ENCODE measurements at regions not wholly inside any gene's neighbourhood (a gene's known extent, or its start where the extent isn't known, plus 50 kb on each side); places are given as distances from the start of the nearest gene placed in this dataset.

GRCh38 chr10:80878330-80878729, 340.6 kb downstream of the SH2D4B start:
- Histone ChIP-seq H2BK15ac (ENCODE audit: low read depth, low read length) (no peak overlapping the region), H3K4me2 (ENCODE audit: low read depth, low read length) (no peak overlapping the region), H3K23ac (ENCODE audit: low read depth, low read length) (no peak overlapping the region), H3K4me1 (ENCODE audit: control insufficient read depth, insufficient read depth, low read length) (no peaks in the 10 kb centered on the region), H2BK120ac (ENCODE audit: low read depth, low read length) (no peak overlapping the region), H4K8ac (ENCODE audit: low read depth in 2 of 2, low read length in 2 of 2) (no peak overlapping the region), H3K18ac (ENCODE audit: low read depth, low read length) (no peak overlapping the region), H4K5ac (ENCODE audit: low read depth, low read length) (no peak overlapping the region), H3K79me1 (ENCODE audit: low read depth in 1 of 2, low read length in 2 of 2) (no peaks in the 10 kb centered on the region), H2AFZ (replicated peaks; ENCODE audit: low read length, poor library complexity) (no peak overlapping the region), H2BK5ac (ENCODE audit: low read depth, low read length, poor library complexity, severe bottlenecking) (no peak overlapping the region), H2AK9ac (replicated peaks; ENCODE audit: low read depth, low read length, poor library complexity) (no peak overlapping the region), H3K9me3 (ENCODE audit: control insufficient read depth, insufficient read depth, low read length) (peaks cover 2% of the 10 kb centered on the region; the same call in 1 of the 2 replicates), H3K9me1 (ENCODE audit: insufficient read depth, low read length) (no peaks in the 10 kb centered on the region), H3K27ac (ENCODE audit: insufficient read depth, low read length) (no peak overlapping the region), H2AK5ac (ENCODE audit: low read depth, low read length) (no peak overlapping the region), H2BK20ac (ENCODE audit: low read depth, low read length) (no peak overlapping the region), H3K4me3 (ENCODE audit: insufficient read depth, low read depth, low read length) (no peak overlapping the region), H3K14ac (replicated peaks; ENCODE audit: low read depth, low read length) (no peak overlapping the region), H3K9ac (ENCODE audit: low read depth, low read length) (no peak overlapping the region), H3K56ac (ENCODE audit: extremely low read depth, insufficient read depth, low read length) (no peak overlapping the region), H3K27me3 (ENCODE audit: control insufficient read depth, insufficient read depth, low read length) (no peaks in the 10 kb centered on the region), H3K4ac (ENCODE audit: low read depth, low read length) (no peak overlapping the region), H4K91ac (ENCODE audit: insufficient read depth, low read depth, low read length) (no peak overlapping the region), H4K20me1 (ENCODE audit: insufficient read depth, low read length) (no peaks in the 10 kb centered on the region), H3K36me3 (ENCODE audit: control insufficient read depth, insufficient read depth, low read length) (no peaks in the 10 kb centered on the region)
- in situ Hi-C loops (cut with MboI; ENCODE audit: low sequenced_read_pairs): no loop called here
- no CpG with 5 or more reads among the region's 1 CpG for WGBS, 2 experiments (ENCODE audit: extremely low coverage in 2 of 2, insufficient read length in 1 of 2)
- ChIA-PET CTCF (no interaction called here), POLR2A (ENCODE audit: unreplicated experiment) (no interaction called here)
- TF ChIP-seq CHD1 (IDR thresholded peaks at IDR 0.05; ENCODE audit: low read depth, low read length) (no peak), RFX5 (IDR thresholded peaks at IDR 0.05; ENCODE audit: low read depth, low read length) (no peak), MAZ (IDR thresholded peaks at IDR 0.05; ENCODE audit: borderline replicate concordance, low read depth, low read length) (no peak), USF2 (IDR thresholded peaks at IDR 0.05; ENCODE audit: low read depth, low read length) (no peak), CTCF (conservative IDR thresholded peaks at IDR 0.05; ENCODE audit: low read depth, low read length) (no peak), ELK1 (IDR thresholded peaks at IDR 0.05; ENCODE audit: borderline replicate concordance, low read depth, low read length) (no peak), BHLHE40 (IDR thresholded peaks at IDR 0.05; ENCODE audit: low read depth, low read length) (no peak), MXI1 (IDR thresholded peaks at IDR 0.05; ENCODE audit: borderline replicate concordance, low read depth, low read length) (no peak), MAFK (IDR thresholded peaks at IDR 0.05; ENCODE audit: low read depth, low read length) (no peak), RCOR1 (IDR thresholded peaks at IDR 0.05; ENCODE audit: insufficient replicate concordance, low read length) (no peak), SMC3 (IDR thresholded peaks at IDR 0.05; ENCODE audit: low read depth, low read length) (no peak), NFE2L2 (IDR thresholded peaks at IDR 0.05; ENCODE audit: low read depth, low read length) (no peak), POLR2A (IDR thresholded peaks at IDR 0.05; ENCODE audit: low read depth, low read length) (no peak), CEBPB (IDR thresholded peaks at IDR 0.05; ENCODE audit: low read depth, low read length) (no peak), FOS (IDR thresholded peaks at IDR 0.05; ENCODE audit: low read depth, low read length) (no peak), RAD21 (IDR thresholded peaks at IDR 0.05; ENCODE audit: low read length) (no peak)
- intact Hi-C loops (cut with micrococcal nuclease): no loop called here
- ATAC-seq (ENCODE audit: low read depth) (no peak), DNase-seq (no peak)
- no TSS peak for BruUV-seq (replicated peaks)
- dilution Hi-C loops (cut with HindIII; ENCODE audit: low sequenced_read_pairs, unreplicated experiment): no loop called here

All from IMR-90 (cell line).